ENCODE measurements at regions not wholly inside any gene's neighbourhood (a gene's known extent, or its start where the extent isn't known, plus 50 kb on each side); places are given as distances from the start of the nearest gene placed in this dataset.

GRCh38 chr5:152676196-152676595 is 271.1 kb upstream of the NMUR2 start:
- Histone ChIP-seq H3K79me1 (ENCODE audit: low read depth, low read length) (no peaks in the 10 kb centered on the region), H3K14ac (ENCODE audit: insufficient read length) (no peak overlapping the region), H3K79me2 (ENCODE audit: control insufficient read depth in 1 of 2, insufficient read depth in 2 of 2, low read length in 2 of 2) (no peaks in the 10 kb centered on the region), H2BK20ac (ENCODE audit: low read length) (no peak overlapping the region), H3K4me1 (replicated peaks in 1 of 4; ENCODE audit: control insufficient read depth in 3 of 4, insufficient read depth in 4 of 4, low read length in 3 of 4) (no peaks in the 10 kb centered on the region), H2BK120ac (replicated peaks; ENCODE audit: low read depth, low read length) (no peak overlapping the region), H2AK5ac (ENCODE audit: low read depth, low read length) (no peak overlapping the region), H2AFZ (ENCODE audit: low read length) (no peak overlapping the region), H3K9me3 (ENCODE audit: insufficient read depth in 2 of 2, low read depth in 1 of 2, low read length in 1 of 2) (no peaks in the 10 kb centered on the region), H3K18ac (ENCODE audit: extremely low read depth, low read length) (no peak overlapping the region), H4K5ac (ENCODE audit: insufficient read length, low read depth, low read length) (no peak overlapping the region), H3K56ac (replicated peaks; ENCODE audit: insufficient read length, low read depth, low read length) (no peak overlapping the region), H3K36me3 (ENCODE audit: control insufficient read depth in 2 of 4, insufficient read depth in 4 of 4, low read length in 3 of 4) (no peaks in the 10 kb centered on the region), H3K27ac (ENCODE audit: low read depth, low read length) (no peak overlapping the region), H3K23ac (ENCODE audit: insufficient read length) (no peak overlapping the region), H4K91ac (replicated peaks; ENCODE audit: insufficient read length, low read length) (no peak overlapping the region), H2BK5ac (ENCODE audit: low read depth, low read length) (no peak overlapping the region), H3K27me3 (replicated peaks in 1 of 4; ENCODE audit: control insufficient read depth in 3 of 4, extremely low read depth in 1 of 4, insufficient read depth in 3 of 4, low read length in 3 of 4) (no peaks in the 10 kb centered on the region), H3K4ac (replicated peaks; ENCODE audit: insufficient read length, low read depth, low read length) (no peak overlapping the region), H2BK15ac (ENCODE audit: low read length) (no peak overlapping the region), H4K20me1 (replicated peaks in 1 of 2; ENCODE audit: control insufficient read depth in 1 of 2, insufficient read depth in 2 of 2, low read length in 2 of 2) (no peaks in the 10 kb centered on the region), H2BK12ac (ENCODE audit: low read depth, low read length) (no peak overlapping the region), H3K4me2 (ENCODE audit: insufficient read depth in 1 of 2, low read depth in 2 of 2, low read length in 2 of 2) (no peak overlapping the region), H3K4me3 (ENCODE audit: extremely low read depth in 1 of 4, insufficient read depth in 2 of 4, low read depth in 3 of 4, low read length in 4 of 4) (no peak overlapping the region), H3K9ac (replicated peaks in 1 of 4; ENCODE audit: extremely low read depth in 1 of 4, low read depth in 3 of 4, low read length in 3 of 4) (no peak overlapping the region), H4K8ac (ENCODE audit: extremely low read depth, insufficient read depth, low read length) (no peak overlapping the region), H3K23me2 (ENCODE audit: low read depth, low read length) (no peaks in the 10 kb centered on the region)
- POLR2A ChIA-PET (ENCODE audit: partially characterized antibody) = no interaction called here
- CTCF ChIA-PET (ENCODE audit: partially characterized antibody) = no interaction called here
- DNase-seq (ENCODE audit: low read depth in 1 of 2, low spot score in 2 of 2) (no peak), FAIRE-seq (no peak)
- 88% methylated on average over 5 of the region's 5 CpGs; no CpG with 5 or more reads in 1 of the 2 experiments for WGBS, 2 experiments (ENCODE audit: extremely low coverage in 1 of 2, insufficient coverage in 1 of 2, insufficient read length in 1 of 2, insufficient replicate concordance in 2 of 2, low coverage in 1 of 2, low lambda C conversion rate in 2 of 2, missing lambda C conversion rate in 1 of 2)
- TF ChIP-seq CHD2 (IDR thresholded peaks at IDR 0.05; ENCODE audit: low read length) = no peak
